H9 (cell line): ENCODE measurements at regions not wholly inside any gene's neighbourhood (a gene's known extent, or its start where the extent isn't known, plus 50 kb on each side); places are given as distances from the start of the nearest gene placed in this dataset.

ENCODE experiments used
- DNase-seq: peaks from one replicate; pipeline ENCODE4 v3.0.0-alpha.2; 2017
- H2AFZ ChIP-seq: one replicate; pipeline ENCODE4 v1.6.1; 2013; ENCODE audit warnings: mild to moderate bottlenecking, low read length, control low read depth, moderate library complexity
- H2AK5ac ChIP-seq: 2 replicates; pipeline ENCODE4 v1.6.1; 2013; ENCODE audit warnings: low read length, control low read depth, mixed read lengths; ENCODE audit not compliant: insufficient read length
- H2BK120ac ChIP-seq: one replicate; pipeline ENCODE4 v1.6.1; 2013; ENCODE audit warnings: low read depth, mild to moderate bottlenecking, low read length, control low read depth, inconsistent platforms; ENCODE audit not compliant: poor library complexity, severe bottlenecking
- H2BK12ac ChIP-seq: 2 replicates; pipeline ENCODE4 v1.6.1; 2013; ENCODE audit warnings: low read length, control low read depth, mixed read lengths, low read depth; ENCODE audit not compliant: insufficient read length
- H2BK15ac ChIP-seq: 2 replicates; pipeline ENCODE4 v1.6.1; 2013; ENCODE audit warnings: low read depth, low read length, control low read depth
- H2BK20ac ChIP-seq: one replicate; pipeline ENCODE4 v1.6.1; 2013; ENCODE audit warnings: low read depth, mild to moderate bottlenecking, low read length, control low read depth, inconsistent platforms; ENCODE audit not compliant: poor library complexity, severe bottlenecking
- H2BK5ac ChIP-seq: 2 replicates; pipeline ENCODE4 v1.6.1; 2013; ENCODE audit warnings: low read length, control low read depth, mixed read lengths; ENCODE audit not compliant: insufficient read length
- H3K14ac ChIP-seq: 2 replicates; pipeline ENCODE4 v1.6.1; 2013; ENCODE audit warnings: low read length, control low read depth; ENCODE audit not compliant: insufficient read depth
- H3K18ac ChIP-seq: 2 replicates; pipeline ENCODE4 v1.6.1; 2013; ENCODE audit warnings: low read depth, mild to moderate bottlenecking, mixed read lengths, low read length, control low read depth; ENCODE audit not compliant: insufficient read length
- H3K23ac ChIP-seq: 2 replicates; pipeline ENCODE4 v1.6.1; 2013; ENCODE audit warnings: low read length, control low read depth, mixed read lengths, low read depth; ENCODE audit not compliant: insufficient read length
- H3K23me2 ChIP-seq: 2 replicates; pipeline ENCODE4 v1.6.1; 2013; ENCODE audit warnings: low read depth, mild to moderate bottlenecking, mixed read lengths, low read length, control low read depth; ENCODE audit not compliant: insufficient read length, poor library complexity, severe bottlenecking
- H3K27ac ChIP-seq: 2 replicates; pipeline ENCODE4 v1.5.1; 2013; ENCODE audit warnings: low read length, control low read depth, mixed read lengths, low read depth; ENCODE audit not compliant: insufficient read length
- H3K27me3 ChIP-seq: 2 replicates; pipeline ENCODE4 v1.6.1; 2013; ENCODE audit warnings: low read length, control low read depth, inconsistent platforms; ENCODE audit not compliant: insufficient read depth
- H3K4ac ChIP-seq: 2 replicates; pipeline ENCODE4 v1.6.1; 2013; ENCODE audit warnings: low read depth, mild to moderate bottlenecking, control low read depth, inconsistent platforms, low read length, moderate library complexity
- H3K4me1 ChIP-seq: 2 replicates; pipeline ENCODE4 v1.6.1; 2013; ENCODE audit warnings: low read length, control low read depth, inconsistent platforms; ENCODE audit not compliant: insufficient read depth
- H3K4me2 ChIP-seq: 2 replicates; pipeline ENCODE4 v1.6.1; 2013; ENCODE audit warnings: low read length, control low read depth, mixed read lengths; ENCODE audit not compliant: insufficient read length, insufficient read depth
- H3K56ac ChIP-seq: 2 replicates; pipeline ENCODE4 v1.6.1; 2013; ENCODE audit warnings: low read depth, mild to moderate bottlenecking, mixed read lengths, low read length, control low read depth; ENCODE audit not compliant: insufficient read length
- H3K79me1 ChIP-seq: 2 replicates; pipeline ENCODE4 v1.6.1; 2013; ENCODE audit warnings: low read depth, mild to moderate bottlenecking, moderate library complexity, low read length, control low read depth, inconsistent platforms; ENCODE audit not compliant: insufficient read depth, poor library complexity, severe bottlenecking
- H3K79me2 ChIP-seq: 2 replicates; pipeline ENCODE4 v1.6.1; 2013; ENCODE audit warnings: low read length, control low read depth, inconsistent platforms; ENCODE audit not compliant: insufficient read depth
- H3K9ac ChIP-seq: 2 replicates; pipeline ENCODE4 v1.6.1; 2013; ENCODE audit warnings: low read length, control low read depth, mixed read lengths; ENCODE audit not compliant: insufficient read length; ENCODE audit errors: extremely low read depth
- H3K9me3 ChIP-seq: one replicate; pipeline ENCODE4 v1.6.1; 2013; ENCODE audit warnings: low read depth, low read length, inconsistent platforms; ENCODE audit not compliant: control insufficient read depth
- H3T11ph ChIP-seq: one replicate; pipeline ENCODE4 v1.6.1; 2013; ENCODE audit warnings: mild to moderate bottlenecking, low read length, control low read depth, inconsistent platforms
- H4K20me1 ChIP-seq: one replicate; pipeline ENCODE4 v1.6.1; 2013; ENCODE audit not compliant: control insufficient read depth, insufficient read length, insufficient read depth
- H4K5ac ChIP-seq: 2 replicates; pipeline ENCODE4 v1.6.1; 2013; ENCODE audit warnings: low read depth, mild to moderate bottlenecking, mixed read lengths, low read length, control low read depth; ENCODE audit not compliant: insufficient read length
- H4K8ac ChIP-seq: replicated peaks from 2 replicates; pipeline ENCODE4 v1.6.1; 2013; ENCODE audit warnings: low read length, control low read depth, mixed read lengths, low read depth; ENCODE audit not compliant: insufficient read length
- H4K91ac ChIP-seq: 2 replicates; pipeline ENCODE4 v1.6.1; 2013; ENCODE audit warnings: low read depth, mild to moderate bottlenecking, moderate library complexity, mixed read lengths, low read length, control low read depth; ENCODE audit not compliant: insufficient read length
- H3K27ac Mint-ChIP-seq, 3 experiments: 2 replicates in 2 of 3; 3 replicates in 1 of 3; pipeline ENCODE4 v1.8.0; 2020 to 2021; ENCODE audit warnings: mixed read lengths in 3 of 3, mild to moderate bottlenecking in 1 of 3, moderate library complexity in 1 of 3
- H3K27me3 Mint-ChIP-seq: 2 replicates; pipeline ENCODE4 v1.8.0; 2021; ENCODE audit warnings: low read depth, mild to moderate bottlenecking, moderate library complexity, mixed read lengths
- H3K36me3 Mint-ChIP-seq, 3 experiments: 2 replicates in 2 of 3; 3 replicates in 1 of 3; pipeline ENCODE4 v1.8.0; 2020 to 2021; ENCODE audit warnings: low read depth in 3 of 3, mixed read lengths in 3 of 3; ENCODE audit not compliant: insufficient read depth in 1 of 3
- H3K4me1 Mint-ChIP-seq, 2 experiments: 2 replicates each; pipeline ENCODE4 v1.8.0; 2020; ENCODE audit warnings: mixed read lengths in 2 of 2
- H3K4me3 Mint-ChIP-seq, 2 experiments: 2 replicates in 1 of 2; 3 replicates in 1 of 2; pipeline ENCODE4 v1.8.0; 2020 to 2021; ENCODE audit warnings: mild to moderate bottlenecking in 2 of 2, mixed read lengths in 2 of 2, moderate library complexity in 1 of 2
- H3K9me3 Mint-ChIP-seq, 2 experiments: 2 replicates in 1 of 2; 3 replicates in 1 of 2; pipeline ENCODE4 v1.8.0; 2020; ENCODE audit warnings: mild to moderate bottlenecking in 2 of 2, mixed read lengths in 2 of 2, moderate library complexity in 1 of 2
- CTCF ChIP-seq: fragments of 200-600 bp; sonication (generic); conservative IDR thresholded peaks from 3 replicates; pipeline ENCODE4 v1.8.0; 2021; ENCODE audit warnings: antibody characterized with exemption, mild to moderate bottlenecking
- WGBS: extraction: QIAGEN DNeasy Blood & Tissue Kit; methylation state at CpG from one replicate; pipeline ENCODE4 v1.1.7; 2013; ENCODE audit warnings: missing lambda C conversion rate, low lambda C conversion rate, mixed read lengths; ENCODE audit not compliant: insufficient read length; ENCODE audit errors: extremely low coverage; 5-methylcytosine and 5-hydroxymethylcytosine counted together

DNA sequence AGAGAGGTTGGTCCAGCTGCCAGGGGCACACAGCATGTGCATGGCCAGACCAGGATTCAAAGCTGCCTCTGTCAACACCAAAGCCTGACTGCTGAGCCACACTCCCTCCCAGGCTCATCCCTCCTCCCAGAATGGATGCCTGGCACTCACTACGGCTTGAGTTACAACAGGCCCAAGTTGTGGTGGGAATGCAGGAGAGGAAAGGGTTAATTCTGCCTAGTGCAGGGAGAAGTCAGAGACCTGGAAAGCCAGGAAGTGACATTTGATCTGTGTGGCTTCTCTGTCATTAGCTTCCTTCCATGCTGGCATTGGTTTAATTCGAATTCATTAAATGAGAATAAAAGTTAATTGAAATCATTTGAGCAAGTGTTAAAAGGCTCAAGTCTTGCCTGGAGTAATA is 150.0 kb downstream of the NSG2 start:
- H3K14ac ChIP-seq: no peak overlapping the region
- no peaks in the 10 kb centered on the region for H3K27me3 ChIP-seq
- no peak overlapping the region for H2BK20ac ChIP-seq
- H2BK120ac ChIP-seq: no peak overlapping the region
- H3K27me3 Mint-ChIP-seq: peaks cover 4% of the 10 kb centered on the region
- no peaks in the 10 kb centered on the region for H4K20me1 ChIP-seq
- H3K9ac ChIP-seq: no peak overlapping the region
- no peak overlapping the region for H3K4me3 Mint-ChIP-seq
- H3T11ph ChIP-seq: no peak overlapping the region
- no peaks in the 10 kb centered on the region for H3K9me3 ChIP-seq
- peaks cover 2% of the 10 kb centered on the region; the same call in 1 of the 2 replicates for H3K4me1 ChIP-seq
- no peak for TF ChIP-seq CTCF
- H4K5ac ChIP-seq: no peak overlapping the region
- H2BK15ac ChIP-seq: no peak overlapping the region
- no peak overlapping the region for H3K4me2 ChIP-seq
- no peak overlapping the region for H3K4ac ChIP-seq
- no peaks in the 10 kb centered on the region for H3K23me2 ChIP-seq
- no peaks in the 10 kb centered on the region for H3K36me3 Mint-ChIP-seq
- no peaks in the 10 kb centered on the region for H3K79me2 ChIP-seq
- H4K8ac ChIP-seq: no peak overlapping the region
- H2BK12ac ChIP-seq: no peak overlapping the region
- no peak overlapping the region for H2AFZ ChIP-seq
- H2BK5ac ChIP-seq: no peak overlapping the region
- H3K4me1 Mint-ChIP-seq: peaks cover 6 to 7% of the 10 kb centered on the region in 2 experiments; a peak in 3 of 4 replicates
- H3K27ac ChIP-seq: no peak overlapping the region
- H3K79me1 ChIP-seq: no peaks in the 10 kb centered on the region
- no peak overlapping the region for H3K23ac ChIP-seq
- peak; percentile 46 for DNase-seq
- no peaks in the 10 kb centered on the region for H3K9me3 Mint-ChIP-seq
- H4K91ac ChIP-seq: no peak overlapping the region
- WGBS: no CpG with 5 or more reads among the region's 2 CpGs
- H2AK5ac ChIP-seq: no peak overlapping the region
- H3K18ac ChIP-seq: no peak overlapping the region
- H3K27ac Mint-ChIP-seq: no peak overlapping the region
- no peak overlapping the region for H3K56ac ChIP-seq
